Thyroid gland (tissue), 4 donors: ENCODE measurements at regions not wholly inside any gene's neighbourhood (a gene's known extent, or its start where the extent isn't known, plus 50 kb on each side); places are given as distances from the start of the nearest gene placed in this dataset.

ENCODE experiments used
- POLR2A ChIP-seq, 2 donors: fragments of 450-650 bp; IDR thresholded peaks; one replicate each; pipeline ENCODE4 v1.6.1; 2017; ENCODE audit warnings: antibody characterized with exemption in 2 of 2, mild to moderate bottlenecking in 2 of 2, moderate library complexity in 1 of 2
- TF ChIP-seq, protein P1 (sequence below), 6 experiments: fragments of 200-600 bp in 3 of 6; fragments of 450-650 bp in 3 of 6; sonication (generic) in 3 of 6; IDR thresholded peaks; one replicate each; pipeline ENCODE4 v1.5.1; 2016 to 2019; ENCODE audit warnings: antibody characterized with exemption in 6 of 6, mild to moderate bottlenecking in 2 of 6, inconsistent platforms in 1 of 6, moderate library complexity in 1 of 6

DNA sequence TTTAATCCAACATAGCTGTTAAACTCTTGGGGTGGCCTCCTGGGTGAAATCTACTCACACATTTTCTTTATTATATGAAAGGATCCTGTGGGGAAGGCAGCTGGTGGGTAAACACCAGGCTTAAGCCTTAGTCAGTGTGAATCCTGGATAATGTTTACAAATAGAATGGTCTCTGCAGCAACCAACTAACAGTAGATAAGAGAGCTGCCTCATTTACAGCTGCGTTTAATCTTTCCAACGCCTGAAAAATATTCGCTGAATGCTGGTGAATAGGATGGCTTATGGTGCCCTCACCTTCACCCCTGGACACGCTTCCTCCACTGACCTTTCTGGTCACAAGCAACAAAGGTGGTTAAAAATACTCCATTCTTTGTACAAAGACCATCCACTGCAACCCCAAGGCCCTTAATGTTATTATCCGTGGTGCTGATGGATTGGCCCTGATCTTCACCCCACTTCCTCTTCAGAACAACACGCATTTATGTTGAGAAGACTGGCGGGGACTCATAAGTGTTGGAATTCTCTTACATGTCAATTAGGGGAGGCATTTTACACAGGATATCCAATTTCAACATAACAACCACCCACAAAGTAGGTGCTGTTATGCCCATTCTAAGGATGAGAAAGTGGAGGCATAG lies 120.0 kb upstream of the FRMD4B start:
- TF ChIP-seq POLR2A (IDR thresholded peaks at IDR 0.05), result no peak
- TF ChIP-seq, protein P1, sequence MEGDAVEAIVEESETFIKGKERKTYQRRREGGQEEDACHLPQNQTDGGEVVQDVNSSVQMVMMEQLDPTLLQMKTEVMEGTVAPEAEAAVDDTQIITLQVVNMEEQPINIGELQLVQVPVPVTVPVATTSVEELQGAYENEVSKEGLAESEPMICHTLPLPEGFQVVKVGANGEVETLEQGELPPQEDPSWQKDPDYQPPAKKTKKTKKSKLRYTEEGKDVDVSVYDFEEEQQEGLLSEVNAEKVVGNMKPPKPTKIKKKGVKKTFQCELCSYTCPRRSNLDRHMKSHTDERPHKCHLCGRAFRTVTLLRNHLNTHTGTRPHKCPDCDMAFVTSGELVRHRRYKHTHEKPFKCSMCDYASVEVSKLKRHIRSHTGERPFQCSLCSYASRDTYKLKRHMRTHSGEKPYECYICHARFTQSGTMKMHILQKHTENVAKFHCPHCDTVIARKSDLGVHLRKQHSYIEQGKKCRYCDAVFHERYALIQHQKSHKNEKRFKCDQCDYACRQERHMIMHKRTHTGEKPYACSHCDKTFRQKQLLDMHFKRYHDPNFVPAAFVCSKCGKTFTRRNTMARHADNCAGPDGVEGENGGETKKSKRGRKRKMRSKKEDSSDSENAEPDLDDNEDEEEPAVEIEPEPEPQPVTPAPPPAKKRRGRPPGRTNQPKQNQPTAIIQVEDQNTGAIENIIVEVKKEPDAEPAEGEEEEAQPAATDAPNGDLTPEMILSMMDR (IDR thresholded peaks at IDR 0.05), result no peak
